ENCODE measurements at regions not wholly inside any gene's neighbourhood (a gene's known extent, or its start where the extent isn't known, plus 50 kb on each side); places are given as distances from the start of the nearest gene placed in this dataset.
"Not testable (repeated sequence)": the region's sequence is repeated elsewhere in the genome, so short reads cannot be mapped to it uniquely, and the experiment has no call there.

- no peak for TF ChIP-seq CTCF (conservative IDR thresholded peaks at IDR 0.05; ENCODE audit: low read length)
- DNase-seq (ENCODE audit: low read depth) = no peak
- no peak overlapping the region for H3K4me3 ChIP-seq (ENCODE audit: low read length)
Observed at GRCh38 chr4:123535037-123535748, 138.6 kb downstream of the SPRY1 start.

- TF ChIP-seq CTCF (conservative IDR thresholded peaks at IDR 0.05; ENCODE audit: low read length) = no peak
- no peak overlapping the region for H3K4me3 ChIP-seq (ENCODE audit: low read length)
- no peak for DNase-seq (ENCODE audit: low read depth)
Observed at GRCh38 chr4:123536225-123536624, 139.6 kb downstream of the SPRY1 start.

GRCh38 chr4:123537906-123538402 is 141.4 kb downstream of the SPRY1 start:
- H3K4me3 ChIP-seq (ENCODE audit: low read length); DNase-seq (ENCODE audit: low read depth): not testable (repeated sequence)

- DNase-seq (ENCODE audit: low read depth) = peak; percentile 4
- no peak for TF ChIP-seq CTCF (conservative IDR thresholded peaks at IDR 0.05; ENCODE audit: low read length)
Observed at GRCh38 chr4:123545667-123546572, 149.3 kb downstream of the SPRY1 start.

GRCh38 chr4:123546573-123547060 is 150.0 kb downstream of the SPRY1 start:
- no peak for DNase-seq (ENCODE audit: low read depth)

More at GRCh38 chr4:123545667-123546572, 149.3 kb downstream of the SPRY1 start:
- H3K4me3 ChIP-seq (ENCODE audit: low read length) = no peak overlapping the region

GRCh38 chr4:123547216-123548165 is 150.9 kb downstream of the SPRY1 start:
- TF ChIP-seq CTCF (conservative IDR thresholded peaks at IDR 0.05; ENCODE audit: low read length) = no peak
- no peak for DNase-seq (ENCODE audit: low read depth)
- H3K4me3 ChIP-seq (ENCODE audit: low read length) = no peak overlapping the region

More at GRCh38 chr4:123546573-123547060, 150.0 kb downstream of the SPRY1 start:
- TF ChIP-seq CTCF (conservative IDR thresholded peaks at IDR 0.05; ENCODE audit: low read length) = no peak
- H3K4me3 ChIP-seq (ENCODE audit: low read length) = no peak overlapping the region
